GM12892 (cell line): ENCODE measurements at regions not wholly inside any gene's neighbourhood (a gene's known extent, or its start where the extent isn't known, plus 50 kb on each side); places are given as distances from the start of the nearest gene placed in this dataset.

Source experiments
- DNase-seq: peaks from one replicate; pipeline ENCODE4 v3.0.0; 2011; ENCODE audit not compliant: insufficient read length
- FAIRE-seq: peaks from 2 replicates; lab custom pipeline; 2011; peaks lifted over from hg19 to GRCh38; lab: Jason Lieb, UNC
- POLR2A ChIP-seq: IDR thresholded peaks from 2 replicates; pipeline ENCODE4 v1.6.1; 2011; ENCODE audit warnings: low read depth, low read length, control low read depth
- POLR2AphosphoS5 ChIP-seq: IDR thresholded peaks from 2 replicates; pipeline ENCODE4 v1.6.1; 2011; ENCODE audit warnings: low read depth, low read length, control low read depth
- TAF1 ChIP-seq: IDR thresholded peaks from 2 replicates; pipeline ENCODE4 v1.6.1; 2011; ENCODE audit warnings: low read depth, mild to moderate bottlenecking, control low read depth, low read length, borderline replicate concordance

DNA sequence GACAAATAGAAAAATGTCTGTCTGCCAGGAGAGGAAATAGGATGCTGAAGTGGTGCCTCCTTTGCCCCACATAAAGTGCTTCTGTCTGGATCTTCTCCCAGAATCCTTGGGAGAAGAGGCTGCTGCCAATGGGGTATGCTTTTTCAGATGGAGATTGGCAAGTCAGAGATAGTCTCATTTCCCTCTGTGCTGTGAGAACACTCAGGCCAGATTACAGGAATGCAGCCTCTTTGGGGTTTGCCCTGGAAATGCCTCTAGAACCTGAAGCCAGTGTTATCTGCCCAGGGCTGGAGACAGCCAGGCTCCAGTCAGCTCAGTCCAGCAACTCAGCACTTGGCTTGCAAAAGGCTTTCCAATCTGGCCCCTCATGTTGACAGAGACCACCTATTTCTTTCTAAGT lies 119.1 kb upstream of the PHYHIPL start:
- no peak for FAIRE-seq
- no peak for DNase-seq
- TF ChIP-seq POLR2A: no peak
- no peak for TF ChIP-seq TAF1
- no peak for TF ChIP-seq POLR2AphosphoS5

DNA sequence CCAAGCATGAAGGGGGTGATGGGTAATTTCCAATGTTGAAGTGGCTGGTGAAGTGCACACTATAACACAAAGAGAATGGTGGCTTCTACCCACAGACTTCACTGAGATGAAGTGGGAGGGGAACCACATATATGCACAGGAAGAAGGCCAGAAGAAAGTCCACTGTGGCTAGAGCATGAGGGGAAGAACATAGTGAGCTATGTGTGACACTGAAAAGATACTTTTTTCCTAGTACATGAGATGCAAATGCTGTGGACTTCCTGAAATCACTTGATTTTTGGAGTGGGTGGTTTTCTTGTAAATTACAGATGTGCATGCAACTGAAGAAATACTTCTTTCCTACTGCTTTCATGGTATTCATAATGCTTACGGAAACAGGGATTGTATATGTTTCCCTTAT lies 115.6 kb upstream of the PHYHIPL start:
- TF ChIP-seq POLR2AphosphoS5 (no peak), POLR2A (no peak), TAF1 (no peak)
- FAIRE-seq (no peak), DNase-seq (no peak)

DNA sequence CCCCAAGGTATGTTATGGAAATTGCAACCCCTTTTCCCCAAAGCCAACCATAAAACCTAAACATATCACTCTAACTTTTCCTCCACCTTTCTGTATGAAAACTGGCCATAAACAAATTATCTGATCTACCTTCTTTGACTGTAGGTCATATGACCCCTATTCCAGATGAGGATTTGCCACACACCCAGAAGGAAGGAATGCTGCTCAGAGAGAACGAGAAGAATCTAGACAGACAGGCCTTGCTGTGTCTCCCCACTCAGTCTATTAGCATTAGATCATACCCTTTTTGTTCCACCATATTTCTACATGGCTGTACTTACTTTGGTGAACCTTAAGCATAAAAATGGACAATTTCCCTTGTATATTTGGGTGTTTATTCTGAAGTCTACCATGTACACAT lies 113.0 kb upstream of the PHYHIPL start:
- FAIRE-seq (no peak), DNase-seq (no peak)
- TF ChIP-seq POLR2AphosphoS5: no peak
- no peak for TF ChIP-seq TAF1
- TF ChIP-seq POLR2A: no peak

DNA sequence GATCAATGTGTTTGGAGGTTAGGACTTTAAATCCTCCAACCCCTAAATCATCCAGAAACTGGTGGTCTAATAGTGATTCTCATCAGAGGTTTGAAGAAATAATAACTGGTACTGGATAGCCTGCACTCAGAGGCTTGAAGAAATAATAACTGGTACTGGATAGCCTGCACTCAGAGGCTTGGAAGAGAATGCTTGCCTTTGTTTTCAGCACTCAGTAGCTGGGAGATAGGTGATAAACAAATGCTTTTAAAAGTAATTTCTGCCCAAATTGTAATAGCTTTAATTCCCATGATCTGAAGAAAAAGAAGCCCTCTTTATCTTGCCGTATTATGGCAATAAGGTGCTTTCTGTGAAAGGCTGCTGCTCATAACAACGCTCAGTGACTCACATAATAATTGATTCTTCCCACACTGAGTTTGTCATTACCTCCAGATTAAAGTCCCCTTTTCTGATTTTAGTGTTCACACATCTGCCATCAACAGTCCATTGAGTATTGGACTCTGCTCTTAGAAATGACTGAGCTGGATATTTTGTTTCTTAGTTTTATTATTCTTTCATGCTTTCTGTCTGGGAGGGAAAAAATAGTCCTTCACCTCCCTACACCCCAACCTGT lies 112.3 kb upstream of the PHYHIPL start:
- no peak for FAIRE-seq
- TF ChIP-seq POLR2AphosphoS5 (no peak), TAF1 (no peak), POLR2A (no peak)

DNA sequence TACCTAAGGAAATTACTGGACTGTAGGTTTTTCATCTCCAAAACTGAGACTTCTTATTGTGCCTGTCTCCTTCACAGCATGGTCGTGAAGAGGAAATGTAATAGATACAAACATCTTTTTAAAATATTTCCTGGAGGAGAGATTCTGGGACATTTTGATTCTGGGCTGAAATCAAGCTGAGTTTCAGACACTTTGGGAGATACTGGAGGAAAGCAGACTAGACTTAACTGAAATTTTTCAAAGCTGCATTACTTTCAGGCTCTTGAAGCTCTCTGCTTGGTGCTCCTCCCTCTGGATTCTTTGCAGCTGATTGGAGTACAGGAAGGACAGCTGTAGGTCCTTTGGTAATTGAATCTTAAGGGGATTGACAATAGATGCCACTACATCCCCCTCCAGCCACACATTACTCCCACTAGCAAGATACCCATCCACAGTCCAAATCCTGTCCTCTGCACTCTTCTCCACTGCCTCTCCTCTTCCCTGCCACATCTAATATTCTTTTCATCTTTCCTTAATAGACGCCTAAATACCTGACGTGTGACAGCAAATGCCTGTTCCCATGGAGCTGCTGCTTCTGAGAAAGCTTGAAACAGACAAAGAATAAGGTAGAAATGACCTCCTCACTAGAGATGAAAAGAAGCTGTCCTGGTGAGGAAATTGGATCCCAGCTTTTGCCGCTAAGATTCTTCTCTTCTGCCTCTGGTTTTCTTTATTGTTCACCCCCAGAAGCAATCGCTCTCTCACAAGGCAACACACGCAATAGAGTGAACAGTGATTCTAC lies 111.5 kb upstream of the PHYHIPL start:
- no peak for FAIRE-seq
- TF ChIP-seq POLR2AphosphoS5 (no peak), POLR2A (no peak), TAF1 (no peak)
- no peak for DNase-seq

More for the DNA sequence above, 112.3 kb upstream of the PHYHIPL start:
- no peak for DNase-seq

DNA sequence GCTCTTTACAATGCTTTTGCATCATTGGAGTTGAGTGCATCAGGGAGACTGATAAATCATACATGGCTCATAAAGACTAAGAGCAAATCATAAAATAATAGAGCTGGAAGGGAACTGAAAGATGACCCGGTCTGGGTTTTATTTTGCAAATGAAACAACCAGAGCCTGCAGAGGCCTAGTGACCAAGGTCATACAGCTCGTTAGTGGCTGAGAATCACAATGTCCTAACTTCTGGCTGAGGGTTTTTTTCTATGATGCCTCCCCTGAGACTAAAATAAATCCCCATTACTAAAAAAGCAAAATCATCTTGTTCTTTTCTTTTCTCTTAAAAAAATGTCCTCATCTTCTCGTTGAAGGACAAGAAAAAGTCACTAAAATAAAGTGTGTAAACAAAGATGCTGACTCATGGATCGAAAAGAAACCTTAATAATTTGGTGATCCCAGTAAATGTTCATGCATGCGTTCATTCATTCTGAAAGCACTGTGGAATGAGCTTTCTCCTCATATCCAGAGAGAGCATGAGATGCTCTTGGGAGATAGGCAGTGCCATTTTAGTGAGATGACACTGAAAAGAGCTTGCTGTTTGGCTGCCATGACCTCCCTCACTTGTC lies 107.8 kb upstream of the PHYHIPL start:
- FAIRE-seq (no peak), DNase-seq (no peak)
- no peak for TF ChIP-seq POLR2A

DNA sequence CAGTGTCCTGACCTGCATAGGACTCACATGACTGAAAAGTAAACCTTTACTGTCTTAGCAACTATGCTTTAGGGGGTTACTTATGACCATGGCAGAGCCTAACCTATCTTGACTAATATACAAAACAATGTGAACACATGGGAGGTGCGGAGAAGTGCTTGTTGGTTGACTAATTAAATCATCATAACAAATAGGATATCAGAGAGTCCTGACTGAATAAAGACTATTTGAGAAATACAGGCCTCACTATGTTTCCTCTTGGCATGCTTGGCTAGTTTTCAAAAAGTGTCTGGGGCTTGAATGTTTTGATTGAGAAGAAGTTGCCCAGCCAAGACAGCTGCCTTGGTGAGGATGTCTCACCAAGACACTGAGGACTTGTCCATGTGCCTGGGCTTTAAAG lies 104.4 kb upstream of the PHYHIPL start:
- TF ChIP-seq TAF1 (no peak), POLR2A (no peak), POLR2AphosphoS5 (no peak)
- FAIRE-seq: no peak
- no peak for DNase-seq

DNA sequence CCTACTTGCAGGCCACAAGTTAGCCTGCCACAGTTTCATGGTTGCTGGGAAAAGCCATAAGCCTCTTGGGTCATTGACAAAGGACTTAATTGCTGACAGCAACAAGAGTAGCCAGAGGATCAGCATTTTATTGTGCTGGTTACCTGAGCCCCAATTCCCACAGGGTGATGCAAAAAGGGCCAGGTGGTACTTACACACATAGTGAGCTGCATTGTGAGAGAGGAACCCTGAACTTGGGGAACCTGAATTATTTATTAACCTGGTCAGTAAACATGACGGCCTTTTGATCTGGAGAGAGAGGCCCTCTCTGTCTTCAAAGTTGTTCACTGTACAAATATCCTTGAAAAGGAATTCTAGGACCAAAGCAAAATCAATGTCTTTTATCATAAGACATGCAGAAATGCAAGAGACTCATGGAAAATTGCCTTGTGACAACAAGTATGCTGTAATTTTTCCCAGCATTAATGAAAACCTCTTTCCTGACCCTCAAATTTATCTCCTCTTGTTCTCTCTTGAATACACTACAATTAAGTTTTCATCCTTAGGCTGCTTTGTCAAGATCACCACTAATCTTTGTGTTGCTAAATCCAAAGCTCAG lies 102.9 kb upstream of the PHYHIPL start:
- no peak for DNase-seq
- TF ChIP-seq POLR2A (no peak), POLR2AphosphoS5 (no peak), TAF1 (no peak)
- no peak for FAIRE-seq

DNA sequence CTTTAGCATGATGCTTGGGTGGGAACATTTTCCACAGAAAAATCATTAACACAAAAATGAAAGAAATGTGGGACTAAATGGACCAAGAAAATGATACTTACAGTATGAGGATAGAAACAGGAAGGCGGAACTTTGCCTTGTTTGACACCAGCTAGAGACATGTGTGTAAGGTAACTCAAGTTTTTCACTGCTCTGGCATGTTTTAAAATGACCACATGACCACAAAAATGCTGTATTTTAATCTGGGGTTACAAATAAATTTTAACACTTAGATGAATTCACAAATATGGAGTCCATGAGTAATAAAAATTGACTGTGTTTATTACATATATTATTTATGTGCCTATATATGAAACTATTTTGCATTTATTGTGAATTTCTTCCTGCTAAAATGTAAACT lies 100.9 kb upstream of the PHYHIPL start:
- TF ChIP-seq POLR2AphosphoS5 (no peak), TAF1 (no peak), POLR2A (no peak)
- FAIRE-seq (no peak), DNase-seq (no peak)

DNA sequence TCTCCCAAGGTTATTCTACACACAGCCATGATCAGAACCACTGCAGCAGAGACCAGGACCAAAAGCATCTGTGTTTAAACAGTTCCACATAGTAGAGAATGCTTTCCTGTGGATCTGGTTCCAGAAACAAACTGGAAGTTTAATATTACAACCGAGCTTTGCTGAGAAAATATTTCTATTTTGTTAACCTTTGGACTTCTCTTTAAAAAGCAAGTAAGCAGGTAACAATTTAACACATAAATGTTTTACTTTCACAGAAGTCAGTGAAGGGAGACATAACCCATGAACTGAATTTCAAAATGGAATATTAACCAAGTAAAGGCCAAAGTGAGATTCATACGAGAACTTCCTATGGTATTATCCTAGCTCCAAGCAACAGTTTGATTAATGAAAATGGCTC lies 98.6 kb upstream of the PHYHIPL start:
- DNase-seq: no peak
- no peak for TF ChIP-seq POLR2AphosphoS5
- TF ChIP-seq POLR2A: no peak
- TF ChIP-seq TAF1: no peak
- FAIRE-seq: no peak

DNA sequence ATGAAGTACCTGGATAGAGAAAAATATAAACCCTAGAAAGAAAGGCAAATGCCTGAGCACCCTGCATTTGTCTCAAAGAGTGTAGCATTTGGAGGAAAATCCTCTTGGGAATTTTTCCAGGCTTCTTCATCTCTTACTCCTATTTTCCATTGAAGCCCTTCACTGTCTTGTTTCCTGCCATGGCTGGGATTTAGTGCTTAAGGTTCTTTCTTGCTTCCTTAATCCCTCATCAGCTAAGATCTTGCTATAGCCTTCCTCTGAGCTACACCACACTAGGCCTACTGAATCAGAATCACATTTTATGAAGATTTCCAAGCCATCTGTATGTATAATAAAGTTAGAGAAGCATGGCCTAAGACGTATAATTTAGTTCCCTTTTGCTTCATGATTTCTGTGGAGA lies 97.5 kb upstream of the PHYHIPL start:
- DNase-seq (no peak), FAIRE-seq (no peak)
- TF ChIP-seq POLR2AphosphoS5 (no peak), POLR2A (no peak), TAF1 (no peak)
